SK-N-MC (cell line): ENCODE measurements at regions not wholly inside any gene's neighbourhood (a gene's known extent, or its start where the extent isn't known, plus 50 kb on each side); places are given as distances from the start of the nearest gene placed in this dataset.

Source experiments
- EZH2 ChIP-seq: fragments of 200-600 bp; sonication (generic); IDR thresholded peaks from one replicate; pipeline ENCODE4 v1.6.1; 2017; ENCODE audit warnings: antibody characterized with exemption
- POLR2AphosphoS5 ChIP-seq: IDR thresholded peaks from 2 replicates; pipeline ENCODE4 v1.6.1; 2012; ENCODE audit warnings: mild to moderate bottlenecking, low read depth, low read length, borderline replicate concordance

DNA sequence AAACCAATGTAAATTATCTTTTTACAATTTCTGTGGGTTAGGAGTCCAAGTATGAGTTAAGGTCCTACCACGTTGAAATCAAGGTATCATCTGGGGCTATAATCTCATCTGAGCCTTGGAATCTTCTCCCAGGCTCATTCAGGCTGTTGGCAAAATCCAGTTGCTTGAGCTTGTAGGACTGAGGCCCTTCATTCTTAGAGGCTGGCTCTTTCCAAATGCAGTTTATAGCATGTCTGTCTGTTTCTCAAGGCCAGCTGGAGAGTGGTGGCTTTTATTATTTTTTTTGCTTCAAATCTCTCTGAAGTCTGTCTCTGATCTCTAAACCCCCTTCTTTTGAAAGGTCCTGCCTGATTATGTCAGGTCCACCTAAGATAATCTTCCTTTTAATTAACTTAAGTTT lies 177.2 kb upstream of the ASCC3 start:
- TF ChIP-seq EZH2 = no peak
- TF ChIP-seq POLR2AphosphoS5 = no peak
